Posterior vena cava (tissue), 2 donors: ENCODE measurements at regions not wholly inside any gene's neighbourhood (a gene's known extent, or its start where the extent isn't known, plus 50 kb on each side); places are given as distances from the start of the nearest gene placed in this dataset.

Experiments used
- DNase-seq: peaks from one replicate; pipeline ENCODE4 v3.0.0-alpha.2; 2020; ENCODE audit warnings: low spot score
- intact Hi-C, 2 donors: fragments of 100-400 bp; cut with DNase I; formaldehyde crosslinking; loops; one replicate each; pipeline versions ENCODE4 v1.14.1 to v1.14.2; 2022 to 2023
- donor health status: DM: yes; HTN: yes; CAD: no.
- donor health status: DM: yes; HTN: yes; CAD: no.

GRCh38 chr20:52614051-52614863, 357.9 kb upstream of the TSHZ2 start:
- DNase-seq: no peak

GRCh38 chr20:52612046-52612632, 360.0 kb upstream of the TSHZ2 start:
- intact Hi-C loops: loop anchor here in 1 of 2 donors (5.0 kb wide), 1 partner anchor 1780 kb away; no protein-coding TSS in a partner anchor
- no peak for DNase-seq

More at GRCh38 chr20:52614051-52614863, 357.9 kb upstream of the TSHZ2 start:
- intact Hi-C loops: loop anchor here in 1 of 2 donors (5.0 kb wide), 1 partner anchor 1782 kb away; no protein-coding TSS in a partner anchor

- intact Hi-C loops: loop anchor here in 1 of 2 donors (5.0 kb wide), 1 partner anchor 1778 kb away; no protein-coding TSS in a partner anchor
- no peak for DNase-seq
These were observed 361.4 kb upstream of the TSHZ2 start for GRCh38 chr20:52610749-52611148.

- DNase-seq: no peak
- intact Hi-C loops: loop anchor here in 1 of 2 donors (10.0 kb wide), 1 partner anchor 1187 kb away; no protein-coding TSS in a partner anchor
These were observed 370.7 kb upstream of the TSHZ2 start for GRCh38 chr20:52601295-52601971.

GRCh38 chr20:52596256-52596655, 375.9 kb upstream of the TSHZ2 start:
- intact Hi-C loops: no loop called here
- DNase-seq: no peak

- intact Hi-C loops: no loop called here
- no peak for DNase-seq
These were observed 376.6 kb upstream of the TSHZ2 start for GRCh38 chr20:52595518-52595917.

- no peak for DNase-seq
- intact Hi-C loops: no loop called here
These were observed 378.5 kb upstream of the TSHZ2 start for GRCh38 chr20:52593654-52594053.

GRCh38 chr20:52592567-52592966, 379.6 kb upstream of the TSHZ2 start:
- intact Hi-C loops: no loop called here
- no peak for DNase-seq

GRCh38 chr20:52590100-52590499, 382.1 kb upstream of the TSHZ2 start:
- intact Hi-C loops: no loop called here
- DNase-seq: no peak

- DNase-seq: no peak
- intact Hi-C loops: no loop called here
These were observed 382.8 kb upstream of the TSHZ2 start for GRCh38 chr20:52589251-52589812.

- DNase-seq: no peak
- intact Hi-C loops: no loop called here
These were observed 385.5 kb upstream of the TSHZ2 start for GRCh38 chr20:52586660-52587059.

- intact Hi-C loops: no loop called here
- no peak for DNase-seq
These were observed 386.8 kb upstream of the TSHZ2 start for GRCh38 chr20:52585333-52585732.

GRCh38 chr20:52578559-52578958, 387.0 kb upstream of the ZFP64 start:
- DNase-seq: no peak
- intact Hi-C loops: no loop called here

- no peak for DNase-seq
- intact Hi-C loops: no loop called here
These were observed 386.1 kb upstream of the ZFP64 start for GRCh38 chr20:52577696-52578095.

GRCh38 chr20:52572687-52573086, 381.1 kb upstream of the ZFP64 start:
- no peak for DNase-seq
- intact Hi-C loops: no loop called here

GRCh38 chr20:52569201-52569600, 377.6 kb upstream of the ZFP64 start:
- no peak for DNase-seq
- intact Hi-C loops: no loop called here

GRCh38 chr20:52565614-52566013, 374.0 kb upstream of the ZFP64 start:
- no peak for DNase-seq
- intact Hi-C loops: no loop called here

GRCh38 chr20:52564594-52564993, 373.0 kb upstream of the ZFP64 start:
- intact Hi-C loops: no loop called here
- no peak for DNase-seq

GRCh38 chr20:52552181-52552872, 360.7 kb upstream of the ZFP64 start:
- intact Hi-C loops: no loop called here

More at GRCh38 chr20:52552181-52552872, 360.7 kb upstream of the ZFP64 start:
- no peak for DNase-seq
